ENCODE measurements at regions not wholly inside any gene's neighbourhood (a gene's known extent, or its start where the extent isn't known, plus 50 kb on each side); places are given as distances from the start of the nearest gene placed in this dataset.

GRCh38 chr2:157196956-157197355 lies 60.5 kb upstream of the GALNT5 start:
- Histone ChIP-seq H3K4me3 (ENCODE audit: low read depth, low read length) (no peak overlapping the region), H3K4me1 (ENCODE audit: control insufficient read depth, insufficient read depth, low read length) (no peaks in the 10 kb centered on the region), H3K36me3 (ENCODE audit: control insufficient read depth, insufficient read depth, low read length) (no peaks in the 10 kb centered on the region), H3K27me3 (ENCODE audit: control insufficient read depth, insufficient read depth, low read length) (no peaks in the 10 kb centered on the region), H3K9ac (ENCODE audit: low read depth, low read length) (no peak overlapping the region), H3K9me3 (ENCODE audit: control insufficient read depth, insufficient read depth, low read length) (no peaks in the 10 kb centered on the region)

GRCh38 chr2:157197848-157198247 lies 59.7 kb upstream of the GALNT5 start:
- Histone ChIP-seq H3K4me3 (ENCODE audit: low read depth, low read length) (no peak overlapping the region), H3K9me3 (ENCODE audit: control insufficient read depth, insufficient read depth, low read length) (no peaks in the 10 kb centered on the region), H3K36me3 (ENCODE audit: control insufficient read depth, insufficient read depth, low read length) (no peaks in the 10 kb centered on the region), H3K4me1 (ENCODE audit: control insufficient read depth, insufficient read depth, low read length) (no peaks in the 10 kb centered on the region), H3K9ac (ENCODE audit: low read depth, low read length) (no peak overlapping the region), H3K27me3 (ENCODE audit: control insufficient read depth, insufficient read depth, low read length) (no peaks in the 10 kb centered on the region)

- Histone ChIP-seq H3K4me3 (ENCODE audit: low read depth, low read length) (no peak overlapping the region), H3K36me3 (ENCODE audit: control insufficient read depth, insufficient read depth, low read length) (no peaks in the 10 kb centered on the region), H3K9me3 (ENCODE audit: control insufficient read depth, insufficient read depth, low read length) (no peaks in the 10 kb centered on the region), H3K27me3 (ENCODE audit: control insufficient read depth, insufficient read depth, low read length) (no peaks in the 10 kb centered on the region), H3K4me1 (ENCODE audit: control insufficient read depth, insufficient read depth, low read length) (no peaks in the 10 kb centered on the region), H3K9ac (ENCODE audit: low read depth, low read length) (no peak overlapping the region)
Observed at GRCh38 chr2:157203651-157204050, 53.9 kb upstream of the GALNT5 start.

GRCh38 chr2:157204401-157204800 lies 53.1 kb upstream of the GALNT5 start:
- H3K9ac ChIP-seq (ENCODE audit: low read depth, low read length) = no peak overlapping the region

GRCh38 chr2:157206916-157207315 lies 50.6 kb upstream of the GALNT5 start:
- H3K4me1 ChIP-seq (ENCODE audit: control insufficient read depth, insufficient read depth, low read length) = no peaks in the 10 kb centered on the region
- no peak overlapping the region for H3K9ac ChIP-seq (ENCODE audit: low read depth, low read length)
- no peaks in the 10 kb centered on the region for H3K27me3 ChIP-seq (ENCODE audit: control insufficient read depth, insufficient read depth, low read length)
- H3K36me3 ChIP-seq (ENCODE audit: control insufficient read depth, insufficient read depth, low read length) = no peaks in the 10 kb centered on the region
- no peaks in the 10 kb centered on the region for H3K9me3 ChIP-seq (ENCODE audit: control insufficient read depth, insufficient read depth, low read length)
- no peak overlapping the region for H3K4me3 ChIP-seq (ENCODE audit: low read depth, low read length)

More at GRCh38 chr2:157204401-157204800, 53.1 kb upstream of the GALNT5 start:
- H3K27me3 ChIP-seq (ENCODE audit: control insufficient read depth, insufficient read depth, low read length) = no peaks in the 10 kb centered on the region
- no peaks in the 10 kb centered on the region for H3K9me3 ChIP-seq (ENCODE audit: control insufficient read depth, insufficient read depth, low read length)
- H3K36me3 ChIP-seq (ENCODE audit: control insufficient read depth, insufficient read depth, low read length) = no peaks in the 10 kb centered on the region
- no peaks in the 10 kb centered on the region for H3K4me1 ChIP-seq (ENCODE audit: control insufficient read depth, insufficient read depth, low read length)
- H3K4me3 ChIP-seq (ENCODE audit: low read depth, low read length) = no peak overlapping the region

Data from iPS-15b (cell line).